Stimulated activated CD8-positive, alpha-beta memory T cell treated with anti-CD3 and anti-CD28 coated beads, Interleukin-7, amount 100 ng/mL, for 48 hours (primary cell): ENCODE measurements at regions not wholly inside any gene's neighbourhood (a gene's known extent, or its start where the extent isn't known, plus 50 kb on each side); places are given as distances from the start of the nearest gene placed in this dataset.

Experiments used
- DNase-seq, 2 donors: peaks; one replicate each; pipeline ENCODE4 v3.0.0-alpha.2; 2020; ENCODE audit warnings: low read depth in 1 of 2; ENCODE audit errors: extremely low read depth in 1 of 2

- no peak for DNase-seq
Measured at GRCh38 chr5:4945296-4945695, 194.8 kb upstream of the ADAMTS16 start.

- no peak for DNase-seq
Measured at GRCh38 chr5:4947106-4947505, 193.0 kb upstream of the ADAMTS16 start.

GRCh38 chr5:4947893-4948536 lies 192.1 kb upstream of the ADAMTS16 start:
- DNase-seq: no peak

GRCh38 chr5:4949108-4949507 lies 191.0 kb upstream of the ADAMTS16 start:
- DNase-seq: no peak

GRCh38 chr5:4953576-4953975 lies 186.6 kb upstream of the ADAMTS16 start:
- no peak for DNase-seq

- DNase-seq: no peak
Measured at GRCh38 chr5:4954048-4954447, 186.1 kb upstream of the ADAMTS16 start.

- DNase-seq: no peak
Measured at GRCh38 chr5:4963265-4963664, 176.9 kb upstream of the ADAMTS16 start.

- no peak for DNase-seq
Measured at GRCh38 chr5:4969351-4969750, 170.8 kb upstream of the ADAMTS16 start.

- no peak for DNase-seq
Measured at GRCh38 chr5:4970171-4970570, 170.0 kb upstream of the ADAMTS16 start.

- no peak for DNase-seq
Measured at GRCh38 chr5:4976902-4977301, 163.2 kb upstream of the ADAMTS16 start.

- DNase-seq: no peak
Measured at GRCh38 chr5:4977416-4978110, 162.6 kb upstream of the ADAMTS16 start.

GRCh38 chr5:4980201-4980600 lies 159.9 kb upstream of the ADAMTS16 start:
- no peak for DNase-seq

GRCh38 chr5:4981608-4982007 lies 158.5 kb upstream of the ADAMTS16 start:
- no peak for DNase-seq

- DNase-seq: no peak
Measured at GRCh38 chr5:4983701-4984100, 156.4 kb upstream of the ADAMTS16 start.

- DNase-seq: no peak
Measured at GRCh38 chr5:4984461-4984860, 155.7 kb upstream of the ADAMTS16 start.

- no peak for DNase-seq
Measured at GRCh38 chr5:4987431-4987830, 152.7 kb upstream of the ADAMTS16 start.

- DNase-seq: no peak
Measured at GRCh38 chr5:4989118-4989517, 151.0 kb upstream of the ADAMTS16 start.

GRCh38 chr5:4990017-4990416 lies 150.1 kb upstream of the ADAMTS16 start:
- DNase-seq: no peak

- DNase-seq: no peak
Measured at GRCh38 chr5:4990462-4990861, 149.7 kb upstream of the ADAMTS16 start.

GRCh38 chr5:4991925-4992324 lies 148.2 kb upstream of the ADAMTS16 start:
- no peak for DNase-seq

GRCh38 chr5:4995014-4995413 lies 145.1 kb upstream of the ADAMTS16 start:
- no peak for DNase-seq

GRCh38 chr5:5005353-5005752 lies 134.8 kb upstream of the ADAMTS16 start:
- DNase-seq: no peak

GRCh38 chr5:5006548-5006947 lies 133.6 kb upstream of the ADAMTS16 start:
- no peak for DNase-seq
